ENCODE measurements at regions not wholly inside any gene's neighbourhood (a gene's known extent, or its start where the extent isn't known, plus 50 kb on each side); places are given as distances from the start of the nearest gene placed in this dataset.

- TF ChIP-seq EZH2 (IDR thresholded peaks at IDR 0.05; ENCODE audit: insufficient read depth, poor library complexity, severe bottlenecking) = no peak
- no peak for TF ChIP-seq EZH2phosphoT487 (IDR thresholded peaks at IDR 0.05; ENCODE audit: insufficient read depth, low read depth)
Measured at GRCh38 chr2:156787517-156787916, 351.3 kb downstream of the GPD2 start.
